ENCODE measurements at regions not wholly inside any gene's neighbourhood (a gene's known extent, or its start where the extent isn't known, plus 50 kb on each side); places are given as distances from the start of the nearest gene placed in this dataset.
"Not testable (repeated sequence)": the region's sequence is repeated elsewhere in the genome, so short reads cannot be mapped to it uniquely, and the experiment has no call there.

DNA sequence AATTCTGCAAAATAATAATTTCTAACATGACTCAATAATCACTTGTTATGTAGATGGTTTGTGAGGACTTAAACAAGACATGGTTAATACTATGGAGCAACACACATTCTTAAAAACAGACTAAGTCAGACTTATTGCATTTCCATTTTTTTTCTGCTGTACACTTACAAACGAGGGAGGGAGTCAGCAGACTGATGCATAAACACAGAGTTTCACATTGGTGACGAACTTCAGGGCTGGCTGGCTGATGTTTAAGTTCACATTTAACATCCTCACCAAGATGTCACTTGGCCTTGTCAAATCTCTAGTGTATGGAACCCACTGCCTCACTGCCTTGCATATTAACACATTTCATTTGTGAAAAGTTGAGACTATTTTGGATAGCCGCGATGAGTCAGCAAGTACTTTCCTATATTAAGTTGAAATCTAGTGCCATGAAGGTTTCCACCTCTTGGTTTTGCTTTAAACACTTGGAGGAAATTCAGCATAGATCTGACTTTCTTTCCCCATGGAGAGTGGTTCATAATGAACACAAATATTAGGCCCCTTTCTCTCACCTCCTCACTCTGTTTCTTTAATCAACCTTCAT lies 337.5 kb upstream of the RUNX1 start:
- no peak for DNase-seq

DNA sequence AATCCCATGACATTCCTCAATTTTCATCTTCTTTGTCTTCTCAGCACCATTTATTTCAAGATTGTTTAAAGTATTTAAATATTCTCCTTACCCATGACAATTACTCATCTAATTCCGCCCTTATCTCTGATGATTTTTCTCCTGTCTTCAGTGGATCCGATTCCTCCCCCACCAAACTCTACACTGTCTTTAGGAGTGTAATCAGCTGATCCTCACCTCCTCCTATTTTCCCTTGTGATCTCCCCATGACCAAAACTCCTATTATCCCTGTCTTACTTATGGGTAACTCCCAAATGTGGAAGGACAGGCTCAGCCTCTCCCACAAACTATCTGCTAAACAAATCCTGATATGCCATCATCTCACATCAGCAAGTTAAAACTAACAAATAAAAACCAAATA lies 335.3 kb upstream of the RUNX1 start:
- DNase-seq: no peak

DNA sequence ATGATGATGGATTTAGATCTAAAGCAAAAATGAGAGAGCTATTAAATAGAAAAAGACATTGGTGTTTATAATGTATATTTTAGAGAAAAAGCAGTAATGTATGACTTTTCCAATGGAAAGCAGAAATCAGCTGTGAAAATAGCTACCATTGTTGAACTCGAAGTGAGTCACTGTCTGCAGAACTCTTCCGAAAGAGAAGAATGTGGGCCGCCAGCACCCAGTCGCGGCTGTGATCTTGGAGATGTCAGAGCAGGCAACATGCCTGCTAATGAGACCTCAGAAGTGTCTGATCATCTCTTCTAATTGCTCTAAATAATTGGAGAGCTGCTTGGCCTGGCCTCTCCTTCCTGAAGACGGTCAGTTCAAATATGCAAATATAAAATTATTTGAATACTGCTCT lies 333.6 kb upstream of the RUNX1 start:
- no peak for DNase-seq

DNA sequence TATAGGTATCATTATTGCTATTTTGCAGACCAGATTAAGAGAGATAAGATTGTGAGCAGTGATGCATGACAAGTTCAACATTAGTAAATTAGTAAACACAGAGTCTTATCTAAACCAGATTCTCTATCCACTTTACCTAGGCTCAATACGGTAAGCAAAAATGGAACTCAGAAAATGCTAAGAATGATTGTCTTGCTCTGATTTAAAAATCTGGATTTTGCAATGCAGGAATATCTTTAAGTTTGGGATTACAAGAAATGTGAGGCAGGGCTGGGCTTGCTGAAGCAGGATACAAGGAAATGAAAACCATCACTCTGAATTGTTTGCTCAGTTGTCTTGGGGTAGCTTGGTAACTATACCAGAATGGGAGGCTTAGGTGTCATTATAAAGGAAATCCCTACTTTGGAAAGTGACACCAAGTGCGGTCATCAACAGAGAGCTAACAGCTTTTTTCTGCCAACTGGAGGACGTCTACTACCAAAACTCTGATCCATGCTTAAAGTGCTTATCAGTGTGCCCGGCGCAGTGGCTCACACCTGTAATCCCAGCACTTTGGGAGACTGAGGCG lies 332.7 kb upstream of the RUNX1 start:
- no peak for DNase-seq

DNA sequence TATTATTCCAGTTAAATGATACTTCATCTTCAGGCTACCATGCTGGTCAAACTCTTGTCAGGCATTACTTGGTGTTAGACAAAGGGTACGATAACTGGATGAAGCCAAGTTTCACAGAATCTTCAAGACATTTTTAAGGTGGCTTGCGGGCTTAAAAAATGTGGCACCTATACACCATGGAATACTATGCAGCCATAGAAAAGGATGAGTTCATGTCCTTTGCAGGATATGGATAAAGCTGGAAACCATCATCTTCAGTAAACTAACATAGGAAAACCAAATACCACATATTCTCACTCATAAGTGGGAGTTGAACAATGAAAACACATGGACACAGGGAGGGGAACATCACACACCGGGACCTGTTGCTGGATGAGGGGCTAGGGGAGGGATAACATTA lies 331.2 kb upstream of the RUNX1 start:
- DNase-seq: not testable (repeated sequence)

DNA sequence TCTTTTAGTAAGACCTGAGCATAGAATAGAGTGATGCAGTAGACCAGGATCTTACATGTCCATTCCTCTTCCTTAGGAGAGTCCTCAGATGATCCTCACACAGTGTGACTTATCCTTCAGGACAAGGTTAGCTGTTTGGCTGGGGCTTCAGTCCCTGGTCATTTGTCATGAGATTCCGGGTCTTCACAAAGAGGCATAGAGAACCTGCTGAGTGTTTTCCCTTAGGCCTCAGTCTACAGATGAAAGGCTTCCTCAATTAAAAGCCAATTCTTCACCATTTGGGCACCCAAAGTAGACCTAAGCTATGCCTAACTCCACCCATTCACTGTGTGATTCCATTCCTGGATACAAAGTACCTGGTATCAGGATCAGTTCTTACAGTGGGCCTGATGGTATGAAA lies 329.8 kb upstream of the RUNX1 start:
- DNase-seq: no peak

DNA sequence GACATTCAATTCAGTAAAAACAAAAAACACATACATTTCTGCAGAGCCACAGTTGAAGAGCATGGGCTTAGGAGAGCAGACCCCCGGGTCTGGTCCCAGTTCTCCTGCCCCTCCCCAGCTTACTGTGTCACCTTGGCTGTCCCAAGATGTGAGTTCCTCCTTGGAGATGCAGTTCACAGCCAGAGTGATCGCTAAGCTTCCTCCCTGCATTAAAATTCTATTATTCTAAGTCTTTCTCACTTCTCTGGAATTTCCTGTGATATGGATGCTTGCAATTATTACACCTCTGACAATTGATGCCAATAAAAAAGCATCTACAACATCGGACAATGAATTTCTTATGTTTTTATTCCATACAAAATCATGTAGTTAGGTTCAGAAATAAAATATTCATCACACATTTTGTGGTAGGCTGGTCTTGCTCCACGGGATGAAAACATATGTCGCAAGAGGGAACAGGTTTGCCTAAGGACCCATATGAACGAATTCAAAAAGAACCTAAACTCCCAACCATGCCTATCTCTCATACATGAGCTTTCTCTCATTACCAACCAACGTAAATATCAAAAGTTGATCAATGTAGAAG lies 328.5 kb upstream of the RUNX1 start:
- no peak for DNase-seq

DNA sequence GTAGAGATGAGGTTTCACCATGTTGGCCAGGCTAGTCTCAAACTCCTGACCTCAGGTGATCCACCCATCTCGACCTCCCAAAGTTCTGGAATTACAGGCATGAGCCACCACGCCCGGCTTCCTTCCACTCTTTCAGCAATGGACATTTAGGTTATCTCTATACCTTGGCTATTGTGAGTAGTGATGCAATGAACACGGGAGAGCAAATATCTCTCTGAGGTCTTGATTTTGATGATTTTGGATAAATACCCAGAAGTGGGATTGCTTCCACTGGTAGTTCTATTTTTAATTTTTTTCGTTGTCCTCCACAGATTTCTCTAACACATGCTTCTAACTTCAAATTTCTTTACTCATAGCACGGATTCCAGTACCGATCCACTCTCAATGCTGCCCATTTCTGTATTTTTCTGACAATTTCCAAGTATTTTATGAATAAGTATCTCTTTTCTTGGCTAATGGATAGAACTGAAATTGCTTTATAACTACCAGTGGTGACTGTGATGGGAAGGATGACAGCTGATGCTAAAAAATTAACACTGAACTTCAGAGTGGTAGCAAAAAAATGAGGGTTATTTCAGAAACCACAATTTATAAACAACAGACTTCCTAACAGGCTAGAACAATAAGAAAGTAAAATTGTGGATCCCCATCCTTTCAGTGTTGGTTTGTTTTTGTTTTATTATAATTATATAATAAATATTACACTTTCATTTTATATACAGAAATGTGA lies 327.5 kb upstream of the RUNX1 start:
- no peak for DNase-seq

DNA sequence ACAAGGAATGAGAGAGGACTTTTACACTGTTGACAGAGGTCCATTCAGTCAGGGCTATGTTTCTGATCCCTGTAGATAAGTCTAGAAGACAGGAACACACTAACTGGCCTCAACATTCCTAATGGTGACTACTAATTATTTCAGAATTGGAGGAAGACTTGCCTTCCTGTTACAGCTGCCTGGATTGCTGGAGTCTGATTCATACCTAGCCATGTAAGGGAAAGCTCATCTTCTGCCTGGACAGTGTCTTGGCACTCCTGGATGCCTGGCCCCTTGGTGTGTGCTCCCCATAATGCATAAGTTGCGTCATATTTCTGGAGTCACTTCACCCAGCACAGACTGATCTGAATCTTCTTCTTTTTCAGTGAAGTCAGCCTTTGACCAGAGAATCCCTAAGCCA lies 326.0 kb upstream of the RUNX1 start:
- DNase-seq: no peak

DNA sequence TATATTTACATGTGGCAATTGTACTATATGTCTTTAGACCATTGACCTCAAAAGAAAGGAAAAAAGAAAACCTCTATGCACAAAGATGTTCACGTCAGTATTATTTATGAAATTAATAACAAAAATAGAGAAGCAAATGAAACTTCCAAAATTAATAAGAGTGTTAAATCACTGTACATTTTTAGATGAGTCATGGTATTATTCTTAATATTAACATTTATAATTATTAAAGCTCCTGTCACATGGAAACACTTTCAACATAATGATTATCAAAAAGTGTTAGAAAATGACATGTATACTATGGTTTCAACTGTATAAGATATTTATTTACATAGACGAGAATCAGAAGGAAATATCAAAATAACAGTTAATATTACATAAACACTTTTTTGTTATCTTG lies 324.9 kb upstream of the RUNX1 start:
- no peak for DNase-seq

DNA sequence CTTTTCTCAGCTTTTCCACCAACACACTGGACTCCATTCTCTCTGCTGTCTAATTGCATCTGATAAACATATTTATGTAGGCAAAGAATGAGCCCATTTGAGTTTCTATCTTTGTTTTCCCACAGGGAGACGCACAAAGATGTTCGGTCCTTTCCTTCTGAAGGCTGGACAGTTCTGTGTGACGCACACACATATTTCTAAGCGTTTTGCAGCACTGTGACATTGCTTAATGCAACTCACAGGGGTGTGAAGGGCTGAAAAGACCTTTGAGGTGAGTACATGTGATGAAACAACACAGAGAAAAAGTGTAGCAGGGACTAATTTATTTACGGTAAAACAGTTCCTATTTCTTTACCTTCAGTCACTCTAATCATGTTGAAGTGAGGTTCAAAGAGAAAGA lies 323.1 kb upstream of the RUNX1 start:
- DNase-seq: no peak

DNA sequence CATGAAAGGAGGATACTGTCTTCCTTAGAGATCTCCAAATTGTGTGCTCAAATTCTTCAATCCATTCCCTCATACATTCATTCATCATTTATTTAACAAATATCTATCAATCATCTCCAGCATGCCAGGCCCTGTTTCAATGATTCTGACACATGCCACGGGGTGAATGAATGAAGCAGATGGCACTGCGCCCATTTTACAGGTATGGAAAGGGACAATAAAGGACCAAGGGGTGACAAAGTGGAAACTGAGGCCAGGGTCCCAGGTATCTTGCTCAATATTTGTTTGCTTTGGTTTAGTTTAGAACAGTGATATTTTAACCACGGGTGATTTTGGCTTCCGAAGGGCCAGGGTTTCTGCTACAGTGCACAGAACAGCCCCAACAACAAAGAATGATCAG lies 321.6 kb upstream of the RUNX1 start:
- no peak for DNase-seq

DNA sequence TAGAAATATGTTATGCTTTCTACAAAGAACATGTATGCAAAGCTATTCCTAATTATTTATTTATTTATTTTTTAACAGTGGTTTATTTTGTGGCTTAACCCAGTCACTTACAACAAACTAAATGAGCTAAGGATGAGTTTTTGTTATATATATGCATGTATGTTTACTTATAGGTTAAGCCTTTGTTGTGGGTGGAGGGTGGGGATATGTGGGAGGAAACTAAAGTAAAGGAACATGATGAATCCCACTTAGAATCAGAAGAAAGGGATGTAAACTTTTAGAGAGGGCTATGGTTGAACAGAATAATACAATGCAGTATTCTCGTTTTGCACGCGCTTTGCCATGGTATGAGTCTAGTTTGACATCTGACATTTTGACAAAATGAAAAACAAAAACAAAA lies 321.0 kb upstream of the RUNX1 start:
- DNase-seq: no peak

DNA sequence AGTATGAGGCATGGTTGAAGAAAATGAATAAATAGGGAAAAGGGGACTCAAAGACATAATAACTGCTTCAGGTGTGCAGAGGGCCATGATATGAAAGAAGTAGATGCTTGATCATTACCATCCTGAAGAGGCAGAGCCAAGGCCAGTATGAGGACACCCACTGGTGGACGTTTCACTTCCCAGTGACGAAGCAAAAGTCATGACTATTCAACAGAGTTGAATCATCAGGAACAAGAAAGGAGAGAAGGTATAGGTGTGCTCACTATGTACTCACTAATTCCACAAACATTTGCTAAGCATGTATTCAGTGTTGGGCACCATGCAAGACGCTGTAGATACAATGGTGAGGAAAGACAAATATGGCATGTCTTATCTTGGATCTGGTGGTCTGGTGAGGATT lies 319.2 kb upstream of the RUNX1 start:
- DNase-seq: no peak

DNA sequence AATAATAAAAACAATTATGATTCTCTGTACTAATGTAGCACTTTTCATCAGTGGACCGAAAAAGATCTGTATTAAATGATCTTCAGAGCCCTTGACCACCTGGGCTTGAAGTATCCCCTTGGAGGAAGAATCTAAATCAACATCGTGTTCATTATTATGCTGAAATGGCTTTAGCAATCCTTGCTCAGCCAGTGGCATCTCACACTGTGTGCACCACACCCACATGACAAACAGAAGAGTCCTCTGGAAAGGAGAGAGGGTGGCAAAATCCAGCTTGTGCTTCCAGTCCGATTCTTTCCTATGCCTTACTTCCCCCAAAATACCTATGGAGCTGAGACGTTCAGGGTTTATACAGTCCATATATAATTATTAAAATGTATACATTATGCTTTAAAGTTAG lies 318.5 kb upstream of the RUNX1 start:
- no peak for DNase-seq

DNA sequence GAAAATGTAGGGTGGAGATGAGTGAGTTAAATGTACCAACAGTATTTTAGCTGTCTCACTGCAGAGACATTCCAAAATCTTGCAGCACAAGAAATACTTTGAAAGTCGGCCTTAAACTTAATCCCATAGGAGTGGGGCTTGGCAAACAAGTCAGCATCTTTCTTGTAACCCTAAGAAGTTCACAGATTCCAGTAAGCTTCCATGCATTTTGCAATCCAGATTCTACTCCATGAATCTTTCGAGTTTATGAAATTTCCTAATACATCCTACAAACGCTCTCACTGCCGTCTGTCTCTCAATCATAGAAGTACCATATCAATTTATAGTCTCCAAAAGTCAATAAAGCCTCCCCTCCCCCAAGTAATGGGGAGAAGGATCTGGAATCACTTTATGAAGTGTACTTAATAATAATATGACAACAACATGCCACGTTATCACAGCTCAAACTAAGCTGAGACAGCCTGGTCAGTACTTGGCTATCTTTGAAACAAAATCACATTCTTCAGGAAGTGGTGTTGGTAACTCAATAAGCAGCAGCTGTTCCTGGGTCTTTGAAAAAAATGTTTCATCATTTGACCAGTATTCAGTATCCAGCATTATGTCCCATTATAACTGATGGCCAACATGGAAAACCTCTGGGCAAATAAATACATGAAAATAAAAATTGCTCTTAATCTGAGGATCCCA lies 317.4 kb upstream of the RUNX1 start:
- no peak for DNase-seq

DNA sequence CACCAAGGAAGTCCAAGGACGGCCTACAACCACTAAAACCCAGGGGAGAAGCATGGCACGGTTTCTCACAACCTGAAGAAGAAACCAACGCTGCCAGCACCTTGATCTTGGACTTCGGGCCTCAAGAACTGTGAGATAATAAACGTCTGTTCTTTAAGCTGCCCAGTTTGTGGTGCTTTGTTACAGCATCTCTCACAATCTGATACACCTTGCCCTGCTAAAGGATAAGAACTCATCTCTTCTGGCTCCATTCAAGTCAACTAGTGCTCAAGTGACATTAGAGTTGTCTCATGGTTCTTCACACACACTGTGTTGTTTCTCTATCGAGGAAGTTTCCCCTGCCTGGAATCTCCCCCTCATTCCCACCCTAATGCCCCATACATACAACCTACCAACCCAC lies 314.4 kb upstream of the RUNX1 start:
- DNase-seq: no peak

DNA sequence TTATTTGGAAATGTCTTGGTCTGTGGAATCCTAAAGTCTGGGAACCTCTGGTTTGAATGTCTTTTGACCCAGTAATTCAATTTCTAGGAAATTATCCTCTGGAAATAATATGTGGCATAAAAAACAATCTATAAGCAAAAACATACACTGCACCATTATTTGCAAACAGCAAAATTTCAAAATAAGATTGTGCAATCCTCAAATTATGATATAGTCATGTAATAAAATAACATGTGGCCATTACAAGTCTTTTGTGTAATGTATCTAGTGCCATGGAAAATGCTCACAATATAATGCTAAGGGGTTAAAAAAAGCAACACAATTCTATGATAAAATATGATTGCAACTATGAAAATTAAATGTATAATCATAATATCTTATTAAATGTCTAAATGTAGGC lies 312.9 kb upstream of the RUNX1 start:
- DNase-seq: no peak

DNA sequence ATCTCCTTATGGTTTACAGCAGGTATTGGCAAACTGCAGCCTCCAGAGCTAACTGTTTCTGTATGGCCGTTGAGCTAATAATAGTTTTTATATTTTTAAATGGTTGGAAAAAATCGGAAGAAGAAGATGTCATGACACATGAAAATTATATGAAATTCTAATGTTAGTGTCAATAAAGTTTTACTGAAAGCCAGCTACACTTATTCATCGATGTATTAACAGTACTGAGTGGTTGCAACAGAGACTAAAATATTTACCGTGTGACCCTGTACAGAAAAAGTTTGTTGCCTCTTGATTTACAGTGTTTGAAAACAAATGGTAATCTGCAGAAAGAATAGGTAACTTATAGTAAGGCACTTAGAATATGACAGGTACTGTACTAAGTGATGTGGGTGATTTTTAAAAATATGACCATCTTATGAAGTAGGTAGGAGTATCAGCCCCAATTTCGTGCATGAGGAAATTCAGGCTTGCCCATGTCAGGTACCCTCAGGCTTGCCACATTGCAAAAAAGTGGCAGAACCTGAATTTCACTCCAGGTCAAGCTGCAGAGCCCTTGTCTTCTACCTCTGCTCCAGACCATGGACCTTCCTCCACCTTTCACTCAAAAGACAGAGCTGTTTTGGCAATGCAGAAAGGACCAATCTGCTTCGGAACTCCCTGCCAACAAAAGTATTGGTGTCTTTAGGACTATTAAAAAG lies 311.9 kb upstream of the RUNX1 start:
- no peak for DNase-seq

DNA sequence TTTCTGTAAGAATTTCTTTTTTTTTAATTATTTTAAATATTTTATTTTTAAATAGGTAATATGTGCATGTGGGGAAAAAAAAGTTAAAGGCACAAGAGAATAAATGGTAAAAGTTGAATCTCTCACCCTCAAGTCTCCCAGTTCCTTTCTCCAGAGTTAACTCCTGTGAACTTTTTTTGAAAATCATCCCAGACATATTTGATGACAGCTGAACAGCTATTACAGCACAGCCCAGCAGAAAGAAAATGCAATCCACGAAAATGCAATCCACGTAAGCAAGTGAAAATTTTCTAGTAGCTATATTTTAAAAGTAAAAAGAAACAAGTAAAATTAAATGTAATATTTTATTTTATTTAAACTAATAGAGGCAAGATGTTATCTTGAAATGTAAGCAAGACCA lies 310.0 kb upstream of the RUNX1 start:
- no peak for DNase-seq

DNA sequence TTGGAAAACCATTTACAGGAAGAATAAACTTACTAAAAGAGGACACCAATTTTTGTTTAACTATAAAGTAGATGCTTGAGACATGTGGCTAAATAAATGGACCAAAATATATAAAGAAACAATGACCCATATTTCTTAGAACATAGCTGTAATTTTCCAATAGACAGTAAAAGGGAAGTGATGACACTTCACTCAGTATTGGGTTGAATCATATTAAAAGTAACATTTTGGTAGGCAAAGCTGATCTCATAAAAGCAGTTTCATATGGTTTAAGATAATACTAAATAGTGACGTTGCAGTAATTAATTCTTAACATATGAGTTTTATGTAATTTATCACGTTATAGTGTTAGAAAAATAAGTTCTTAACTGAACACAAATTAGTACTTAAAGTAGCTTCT lies 308.9 kb upstream of the RUNX1 start:
- no peak for DNase-seq

DNA sequence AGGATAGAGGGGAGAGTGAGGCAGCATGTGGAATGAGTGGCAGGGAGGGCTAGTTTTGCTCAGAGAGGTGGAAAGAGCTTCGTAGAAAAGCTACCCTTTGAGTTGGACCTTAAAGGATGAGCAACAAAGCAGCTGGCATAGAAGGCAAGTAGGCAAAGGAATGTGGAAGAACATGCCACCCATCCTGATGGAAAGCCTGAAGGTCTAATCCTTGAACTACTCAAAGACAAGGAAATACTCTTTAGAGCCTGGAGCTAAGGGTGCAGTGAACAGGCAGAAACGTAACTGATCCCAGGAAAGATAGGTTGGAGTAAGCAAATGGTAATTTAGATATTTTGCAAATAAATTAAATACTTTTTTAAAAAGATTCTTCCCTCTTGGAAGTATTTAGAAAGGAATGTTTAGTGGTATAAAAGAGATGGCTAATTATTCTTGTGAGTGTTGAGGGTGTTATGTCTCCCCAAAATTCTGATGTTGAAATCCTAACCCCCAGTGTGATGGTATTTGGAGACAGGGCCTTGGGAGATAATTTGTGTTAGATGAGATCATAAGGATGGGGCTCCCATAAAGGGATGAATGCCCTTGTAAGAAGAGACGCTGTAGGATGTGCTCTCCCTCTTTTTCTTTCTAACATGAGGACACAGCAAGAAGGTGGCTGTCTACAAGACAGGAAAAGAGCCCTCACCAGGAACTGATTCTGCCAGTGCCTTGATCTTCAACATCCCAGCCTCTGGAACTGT lies 308.1 kb upstream of the RUNX1 start:
- DNase-seq: no peak

DNA sequence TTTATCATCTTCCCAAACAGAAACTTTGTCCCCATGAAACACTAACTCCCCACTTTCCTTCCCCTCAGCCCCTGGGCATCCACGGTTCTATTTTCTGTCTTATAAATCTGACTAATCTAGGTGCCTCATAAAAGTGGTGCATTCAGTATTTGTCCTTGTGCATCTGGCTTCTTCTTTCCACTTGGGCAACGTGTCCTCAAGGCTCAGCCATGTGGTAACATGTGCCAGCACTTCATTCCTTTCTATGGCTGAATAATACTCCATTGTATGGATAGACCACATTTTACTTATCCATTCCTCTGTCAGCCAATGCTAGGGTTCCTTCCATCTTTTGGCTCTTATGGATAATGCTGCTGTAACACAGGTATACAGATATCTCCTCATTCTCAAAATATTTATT lies 305.0 kb upstream of the RUNX1 start:
- DNase-seq: no peak
